Skeletal muscle satellite cell (primary cell): ENCODE measurements at regions not wholly inside any gene's neighbourhood (a gene's known extent, or its start where the extent isn't known, plus 50 kb on each side); places are given as distances from the start of the nearest gene placed in this dataset.

Experiments used
- H3K27me3 ChIP-seq: 2 replicates; pipeline ENCODE4 v1.7.0; 2013; ENCODE audit warnings: low read length; ENCODE audit not compliant: control insufficient read depth, insufficient read depth
- H3K36me3 ChIP-seq: 2 replicates; pipeline ENCODE4 v1.7.0; 2013; ENCODE audit warnings: mild to moderate bottlenecking, control low read depth, low read length; ENCODE audit not compliant: insufficient read depth
- H3K4me1 ChIP-seq: 2 replicates; pipeline ENCODE4 v1.7.0; 2013; ENCODE audit warnings: low read length; ENCODE audit not compliant: control insufficient read depth, insufficient read depth
- H3K4me2 ChIP-seq: 2 replicates; pipeline ENCODE4 v1.7.0; 2013; ENCODE audit warnings: mild to moderate bottlenecking, low read length
- H3K4me3 ChIP-seq: 2 replicates; pipeline ENCODE4 v1.7.0; 2013; ENCODE audit warnings: low read length
- H3K9ac ChIP-seq: 2 replicates; pipeline ENCODE4 v1.7.0; 2013; ENCODE audit warnings: mild to moderate bottlenecking, low read depth, low read length, moderate library complexity
- H3K9me3 ChIP-seq: replicated peaks from 2 replicates; pipeline ENCODE4 v1.7.0; 2013; ENCODE audit warnings: mild to moderate bottlenecking, control low read depth, low read length

DNA sequence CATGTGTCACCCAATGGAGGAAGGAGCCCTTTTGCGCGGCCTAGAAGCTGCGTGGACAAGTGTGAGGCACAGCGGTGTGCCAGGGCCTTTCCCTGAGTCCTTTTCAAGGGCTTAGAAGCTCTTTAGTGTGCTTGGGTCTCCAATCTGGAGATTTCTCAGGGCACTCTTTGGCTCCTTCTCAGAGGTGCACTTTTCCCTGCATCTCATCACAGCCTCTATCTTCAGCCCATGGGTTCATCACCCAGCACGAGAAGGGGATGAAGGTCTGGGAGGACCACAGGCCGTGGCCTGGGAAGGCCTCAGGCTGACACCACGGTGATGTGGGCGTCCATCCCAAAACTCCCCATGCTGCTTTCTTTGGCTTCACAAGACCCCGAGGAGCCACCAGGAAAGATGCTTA, 233.4 kb downstream of the TEX36 start:
- H3K4me3 ChIP-seq, result no peak overlapping the region
- no peak overlapping the region for H3K9ac ChIP-seq
- no peaks in the 10 kb centered on the region for H3K27me3 ChIP-seq

DNA sequence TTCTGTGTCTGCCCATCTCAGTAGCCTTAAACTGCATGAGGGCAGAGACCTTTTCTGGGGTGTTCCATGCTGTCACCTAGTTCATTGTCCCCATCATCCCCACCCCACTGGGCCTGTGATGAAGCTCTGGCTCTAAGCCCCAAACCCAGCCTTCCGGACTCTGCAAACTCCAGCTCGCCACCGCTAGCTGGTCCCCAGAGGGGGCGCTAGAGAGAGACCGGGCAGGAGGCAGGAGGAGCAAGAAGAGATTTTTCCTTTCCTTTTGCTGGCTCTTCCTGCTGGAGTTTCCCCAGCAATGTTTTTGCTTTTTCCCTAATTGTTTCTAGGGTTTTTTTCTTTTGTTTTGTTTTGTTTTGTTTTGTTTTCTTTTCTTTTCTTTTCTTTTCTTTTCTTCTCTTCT, 234.4 kb downstream of the TEX36 start:
- Histone ChIP-seq H3K4me2 (no peak overlapping the region), H3K4me1 (no peaks in the 10 kb centered on the region), H3K9me3 (no peaks in the 10 kb centered on the region), H3K9ac (no peak overlapping the region), H3K27me3 (no peaks in the 10 kb centered on the region), H3K36me3 (no peaks in the 10 kb centered on the region), H3K4me3 (no peak overlapping the region)

More for the DNA sequence above, 233.4 kb downstream of the TEX36 start:
- Histone ChIP-seq H3K4me1 (no peaks in the 10 kb centered on the region), H3K36me3 (no peaks in the 10 kb centered on the region), H3K4me2 (no peak overlapping the region), H3K9me3 (no peaks in the 10 kb centered on the region)

- Histone ChIP-seq H3K36me3 (no peaks in the 10 kb centered on the region), H3K9me3 (no peaks in the 10 kb centered on the region), H3K9ac (no peak overlapping the region)
These were observed 238.2 kb downstream of the TEX36 start for GRCh38 chr10:125444790-125445189.

DNA sequence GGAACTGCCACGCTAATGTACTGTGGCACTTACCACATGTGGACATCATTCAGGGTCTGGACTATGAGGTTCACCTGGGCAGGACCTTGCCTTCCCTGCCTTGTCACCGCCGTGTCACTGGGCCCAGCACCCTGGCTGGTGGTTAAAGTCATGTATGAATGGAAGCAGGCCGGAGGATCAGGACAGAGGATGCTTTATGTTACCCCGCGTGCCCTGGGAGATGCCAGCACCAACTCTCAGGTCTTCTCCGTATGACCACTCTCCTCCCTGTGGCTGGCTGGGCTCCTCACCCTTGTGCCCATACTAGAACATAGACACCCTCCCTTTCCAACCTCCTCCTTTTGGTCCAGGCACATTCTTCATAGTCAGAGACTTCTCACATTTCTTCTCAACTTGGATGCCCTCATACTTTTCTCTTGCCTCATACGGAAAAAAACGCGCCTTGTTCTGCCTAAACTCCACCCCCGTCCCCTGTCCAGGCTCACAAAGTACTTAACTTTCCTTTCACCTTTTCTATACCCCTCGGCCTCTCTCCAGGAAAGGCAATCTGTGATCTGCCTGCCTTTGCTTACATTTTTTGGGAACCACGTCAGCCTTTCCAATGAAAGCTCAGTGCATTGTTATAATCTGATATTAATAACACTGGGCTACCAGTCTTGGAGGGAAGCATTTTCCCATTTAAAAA, 240.0 kb downstream of the TEX36 start:
- Histone ChIP-seq H3K27me3 (no peaks in the 10 kb centered on the region), H3K9me3 (no peaks in the 10 kb centered on the region), H3K4me1 (peaks cover 4% of the 10 kb centered on the region), H3K36me3 (no peaks in the 10 kb centered on the region), H3K4me2 (no peak overlapping the region), H3K9ac (no peak overlapping the region), H3K4me3 (no peak overlapping the region)

More at GRCh38 chr10:125444790-125445189, 238.2 kb downstream of the TEX36 start:
- no peak overlapping the region for H3K4me2 ChIP-seq
- H3K4me1 ChIP-seq, result peaks cover 4% of the 10 kb centered on the region
- H3K27me3 ChIP-seq, result no peaks in the 10 kb centered on the region
- no peak overlapping the region for H3K4me3 ChIP-seq

- Histone ChIP-seq H3K4me2 (no peak overlapping the region), H3K27me3 (no peaks in the 10 kb centered on the region), H3K9me3 (no peaks in the 10 kb centered on the region), H3K9ac (no peak overlapping the region), H3K4me1 (peaks cover 4% of the 10 kb centered on the region), H3K36me3 (no peaks in the 10 kb centered on the region), H3K4me3 (no peak overlapping the region)
These were observed 241.8 kb downstream of the TEX36 start for GRCh38 chr10:125441151-125441550.

DNA sequence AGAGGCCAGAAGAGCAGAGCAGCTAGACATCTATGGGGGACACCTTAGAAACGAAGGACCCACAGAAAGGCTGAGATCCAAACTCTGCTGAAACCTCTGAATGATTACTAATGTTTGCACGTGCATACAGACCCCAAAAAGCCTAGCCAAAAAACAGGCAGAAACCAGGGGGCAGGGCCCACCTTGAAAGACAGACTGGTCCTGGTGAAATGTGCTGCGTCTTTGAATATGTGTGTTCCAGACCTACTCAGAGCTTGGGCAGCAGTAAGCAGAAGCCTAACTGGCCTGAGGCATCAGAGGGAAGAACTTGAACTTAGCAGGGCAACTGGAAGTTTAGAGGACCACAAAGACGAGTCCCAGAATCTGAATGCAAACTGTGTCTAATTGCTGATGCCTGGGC, 251.8 kb downstream of the TEX36 start:
- Histone ChIP-seq H3K9me3 (no peaks in the 10 kb centered on the region), H3K36me3 (no peaks in the 10 kb centered on the region), H3K4me1 (no peaks in the 10 kb centered on the region), H3K4me3 (no peak overlapping the region), H3K9ac (no peak overlapping the region), H3K4me2 (no peak overlapping the region), H3K27me3 (no peaks in the 10 kb centered on the region)

DNA sequence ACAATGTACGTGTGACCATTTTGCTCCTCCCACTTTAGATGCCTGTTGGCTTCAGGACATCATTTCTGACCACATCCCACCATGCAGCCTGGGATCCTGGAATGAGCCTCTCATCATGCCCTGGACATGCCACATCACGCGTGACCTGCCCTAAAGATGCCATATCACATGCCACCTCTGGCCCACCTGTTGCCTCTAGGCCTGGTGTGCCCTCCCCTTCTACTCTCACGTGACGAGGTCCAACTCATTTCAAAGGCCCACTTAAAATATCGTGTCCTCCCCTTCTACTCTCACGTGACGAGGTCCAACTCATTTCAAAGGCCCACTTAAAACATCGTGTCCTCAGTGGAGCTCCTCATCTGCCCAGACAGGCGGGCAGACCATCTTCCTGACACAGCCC, 254.9 kb downstream of the TEX36 start:
- no peak overlapping the region for H3K4me2 ChIP-seq
- no peaks in the 10 kb centered on the region for H3K4me1 ChIP-seq
- peaks cover 6% of the 10 kb centered on the region for H3K27me3 ChIP-seq
- H3K9ac ChIP-seq, result no peak overlapping the region
- H3K4me3 ChIP-seq, result no peak overlapping the region
- H3K36me3 ChIP-seq, result no peaks in the 10 kb centered on the region
- no peaks in the 10 kb centered on the region for H3K9me3 ChIP-seq

GRCh38 chr10:125424191-125424847, 258.6 kb downstream of the TEX36 start:
- H3K4me3 ChIP-seq, result no peak overlapping the region
- H3K4me1 ChIP-seq, result no peaks in the 10 kb centered on the region
- no peaks in the 10 kb centered on the region for H3K36me3 ChIP-seq
- no peaks in the 10 kb centered on the region for H3K9me3 ChIP-seq
- peaks cover 6% of the 10 kb centered on the region for H3K27me3 ChIP-seq
- H3K9ac ChIP-seq, result no peak overlapping the region
- H3K4me2 ChIP-seq, result no peak overlapping the region

DNA sequence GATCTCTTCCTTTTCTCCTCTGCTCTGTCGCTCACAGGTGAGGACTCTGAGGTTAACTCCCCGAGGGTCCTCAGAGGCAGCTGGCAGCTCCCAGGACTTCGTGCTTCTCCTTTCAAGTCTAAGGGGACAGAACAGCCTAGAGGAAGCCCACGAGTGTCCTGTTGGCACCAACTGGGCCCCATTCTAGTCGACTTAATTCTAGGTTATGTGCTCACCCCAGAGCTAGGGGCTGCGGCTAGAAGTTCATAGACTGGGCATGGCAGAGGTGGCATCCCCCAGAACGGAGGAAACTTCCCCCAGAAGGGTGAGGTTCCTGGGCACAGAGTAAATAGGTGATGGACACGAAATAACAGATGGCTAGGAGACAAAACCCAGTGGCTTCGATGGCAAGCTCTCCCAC, 259.4 kb downstream of the TEX36 start:
- no peak overlapping the region for H3K4me2 ChIP-seq
- H3K36me3 ChIP-seq, result no peaks in the 10 kb centered on the region
- no peak overlapping the region for H3K4me3 ChIP-seq
- no peak overlapping the region for H3K9ac ChIP-seq
- H3K9me3 ChIP-seq, result no peaks in the 10 kb centered on the region
- peaks cover 6% of the 10 kb centered on the region for H3K27me3 ChIP-seq
- no peaks in the 10 kb centered on the region for H3K4me1 ChIP-seq

DNA sequence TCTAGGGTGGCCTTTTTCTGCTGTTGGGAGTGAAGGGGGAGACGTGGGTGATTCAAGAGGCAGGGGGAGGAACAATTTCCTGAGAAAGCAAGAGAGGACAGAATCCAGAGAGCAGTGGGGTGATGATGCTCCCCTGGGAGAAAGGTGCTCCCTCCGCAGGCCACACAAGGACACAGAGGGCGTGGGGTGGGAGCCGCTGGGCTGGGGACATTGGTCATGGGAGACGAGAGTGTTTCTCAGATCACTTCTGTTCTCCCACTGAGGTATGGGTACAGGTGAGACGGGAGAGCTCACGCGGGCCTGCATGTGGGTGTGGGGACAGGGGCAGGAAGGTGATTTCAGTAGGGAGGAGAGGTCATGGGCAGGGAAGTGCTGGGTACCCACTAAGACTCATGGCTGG, 259.5 kb upstream of the CTBP2 start:
- H3K9me3 ChIP-seq, result no peaks in the 10 kb centered on the region
- no peak overlapping the region for H3K4me2 ChIP-seq
- no peak overlapping the region for H3K9ac ChIP-seq
- no peaks in the 10 kb centered on the region for H3K4me1 ChIP-seq
- peaks cover 12% of the 10 kb centered on the region for H3K27me3 ChIP-seq
- no peak overlapping the region for H3K4me3 ChIP-seq
- H3K36me3 ChIP-seq, result no peaks in the 10 kb centered on the region

GRCh38 chr10:125419146-125419545, 258.8 kb upstream of the CTBP2 start:
- Histone ChIP-seq H3K9ac (no peak overlapping the region), H3K27me3 (peaks cover 12% of the 10 kb centered on the region), H3K36me3 (no peaks in the 10 kb centered on the region), H3K4me2 (no peak overlapping the region), H3K9me3 (no peaks in the 10 kb centered on the region), H3K4me3 (no peak overlapping the region), H3K4me1 (no peaks in the 10 kb centered on the region)

- Histone ChIP-seq H3K36me3 (no peaks in the 10 kb centered on the region), H3K4me2 (no peak overlapping the region), H3K27me3 (peaks cover 6% of the 10 kb centered on the region), H3K9ac (no peak overlapping the region), H3K4me1 (peaks cover 3% of the 10 kb centered on the region), H3K4me3 (no peak overlapping the region), H3K9me3 (no peaks in the 10 kb centered on the region)
These were observed 257.2 kb upstream of the CTBP2 start for GRCh38 chr10:125417605-125418004.
